NB4 (cell line): ENCODE measurements at regions not wholly inside any gene's neighbourhood (a gene's known extent, or its start where the extent isn't known, plus 50 kb on each side); places are given as distances from the start of the nearest gene placed in this dataset.

Source experiments
- MAX ChIP-seq: IDR thresholded peaks from 2 replicates; pipeline ENCODE4 v1.6.1; 2011; ENCODE audit warnings: low read depth, low read length
- MYC ChIP-seq: IDR thresholded peaks from 2 replicates; pipeline ENCODE4 v1.6.1; 2011; ENCODE audit warnings: low read depth, low read length
- POLR2A ChIP-seq: IDR thresholded peaks from 2 replicates; pipeline ENCODE4 v1.6.1; 2011; ENCODE audit warnings: mild to moderate bottlenecking; ENCODE audit not compliant: insufficient read length; ENCODE audit errors: extremely low read depth
- TF ChIP-seq, protein P1 (sequence below): IDR thresholded peaks from one replicate; pipeline ENCODE4 v1.5.1; 2012; ENCODE audit warnings: low read depth, low read length

DNA sequence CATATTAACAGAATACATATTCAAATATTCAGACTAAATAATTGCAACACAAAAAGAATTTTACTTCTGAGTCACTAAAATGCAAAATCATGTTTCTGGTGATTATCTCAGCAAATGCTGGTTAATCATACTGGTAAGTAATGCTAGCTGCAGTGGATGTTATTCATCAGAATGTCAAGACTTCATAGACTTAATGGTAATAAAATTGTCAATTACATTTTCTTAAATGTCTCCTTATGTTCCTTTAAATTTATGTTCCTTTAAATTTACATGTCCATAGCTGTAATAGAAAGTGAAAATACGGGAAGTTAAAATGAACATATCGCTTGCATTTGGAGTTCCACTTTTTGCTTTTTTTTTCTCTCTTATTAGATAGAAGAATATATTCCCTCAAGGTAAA, 853.0 kb downstream of the SLITRK6 start:
- TF ChIP-seq, protein P1, sequence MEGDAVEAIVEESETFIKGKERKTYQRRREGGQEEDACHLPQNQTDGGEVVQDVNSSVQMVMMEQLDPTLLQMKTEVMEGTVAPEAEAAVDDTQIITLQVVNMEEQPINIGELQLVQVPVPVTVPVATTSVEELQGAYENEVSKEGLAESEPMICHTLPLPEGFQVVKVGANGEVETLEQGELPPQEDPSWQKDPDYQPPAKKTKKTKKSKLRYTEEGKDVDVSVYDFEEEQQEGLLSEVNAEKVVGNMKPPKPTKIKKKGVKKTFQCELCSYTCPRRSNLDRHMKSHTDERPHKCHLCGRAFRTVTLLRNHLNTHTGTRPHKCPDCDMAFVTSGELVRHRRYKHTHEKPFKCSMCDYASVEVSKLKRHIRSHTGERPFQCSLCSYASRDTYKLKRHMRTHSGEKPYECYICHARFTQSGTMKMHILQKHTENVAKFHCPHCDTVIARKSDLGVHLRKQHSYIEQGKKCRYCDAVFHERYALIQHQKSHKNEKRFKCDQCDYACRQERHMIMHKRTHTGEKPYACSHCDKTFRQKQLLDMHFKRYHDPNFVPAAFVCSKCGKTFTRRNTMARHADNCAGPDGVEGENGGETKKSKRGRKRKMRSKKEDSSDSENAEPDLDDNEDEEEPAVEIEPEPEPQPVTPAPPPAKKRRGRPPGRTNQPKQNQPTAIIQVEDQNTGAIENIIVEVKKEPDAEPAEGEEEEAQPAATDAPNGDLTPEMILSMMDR = no peak
- no peak for TF ChIP-seq MYC
- TF ChIP-seq POLR2A = no peak
- TF ChIP-seq MAX = no peak
